GM18870 (cell line): ENCODE measurements at regions not wholly inside any gene's neighbourhood (a gene's known extent, or its start where the extent isn't known, plus 50 kb on each side); places are given as distances from the start of the nearest gene placed in this dataset.
"Not testable (repeated sequence)": the region's sequence is repeated elsewhere in the genome, so short reads cannot be mapped to it uniquely, and the experiment has no call there.

Experiments used
- ATAC-seq: cut with Tn5 transposase; IDR thresholded peaks from one replicate; pipeline ENCODE4 v1.9.1; 2021; ENCODE audit warnings: moderate library complexity; ENCODE audit not compliant: unreplicated experiment

GRCh38 chr7:19958309-19958896 is 185.0 kb upstream of the TMEM196 start:
- no peak for ATAC-seq

- ATAC-seq = no peak
Measured at GRCh38 chr7:19957664-19958063, 184.2 kb upstream of the TMEM196 start.

- ATAC-seq = not testable (repeated sequence)
Measured at GRCh38 chr7:19954166-19954565, 180.7 kb upstream of the TMEM196 start.

- not testable (repeated sequence) for ATAC-seq
Measured at GRCh38 chr7:19953411-19953810, 180.0 kb upstream of the TMEM196 start.

- ATAC-seq = no peak
Measured at GRCh38 chr7:19948160-19948559, 174.7 kb upstream of the TMEM196 start.

GRCh38 chr7:19944363-19945120 is 171.1 kb upstream of the TMEM196 start:
- no peak for ATAC-seq

GRCh38 chr7:19939746-19940145 is 166.3 kb upstream of the TMEM196 start:
- no peak for ATAC-seq

- no peak for ATAC-seq
Measured at GRCh38 chr7:19932549-19933249, 159.3 kb upstream of the TMEM196 start.

- ATAC-seq = no peak
Measured at GRCh38 chr7:19930851-19931250, 157.4 kb upstream of the TMEM196 start.

GRCh38 chr7:19930051-19930450 is 156.6 kb upstream of the TMEM196 start:
- no peak for ATAC-seq

- peak; percentile 97 for ATAC-seq
Measured at GRCh38 chr7:19928247-19928646, 154.8 kb upstream of the TMEM196 start.

GRCh38 chr7:19920705-19921104 is 147.3 kb upstream of the TMEM196 start:
- no peak for ATAC-seq

GRCh38 chr7:19920166-19920565 is 146.7 kb upstream of the TMEM196 start:
- no peak for ATAC-seq

GRCh38 chr7:19919261-19920095 is 146.1 kb upstream of the TMEM196 start:
- ATAC-seq = no peak

- ATAC-seq = no peak
Measured at GRCh38 chr7:19916046-19916445, 142.6 kb upstream of the TMEM196 start.

GRCh38 chr7:19915596-19915995 is 142.2 kb upstream of the TMEM196 start:
- no peak for ATAC-seq

- ATAC-seq = no peak
Measured at GRCh38 chr7:19914866-19915265, 141.4 kb upstream of the TMEM196 start.

- no peak for ATAC-seq
Measured at GRCh38 chr7:19900118-19900517, 126.7 kb upstream of the TMEM196 start.

- ATAC-seq = no peak
Measured at GRCh38 chr7:19899529-19899928, 126.1 kb upstream of the TMEM196 start.

- ATAC-seq = not testable (repeated sequence)
Measured at GRCh38 chr7:19882893-19883292, 109.5 kb upstream of the TMEM196 start.

GRCh38 chr7:19872094-19872493 is 98.7 kb upstream of the TMEM196 start:
- ATAC-seq = no peak
